ENCODE measurements at regions not wholly inside any gene's neighbourhood (a gene's known extent, or its start where the extent isn't known, plus 50 kb on each side); places are given as distances from the start of the nearest gene placed in this dataset.
"Not testable (repeated sequence)": the region's sequence is repeated elsewhere in the genome, so short reads cannot be mapped to it uniquely, and the experiment has no call there.

- no peak for DNase-seq
Measured at GRCh38 chr2:183825710-183826109, 701.5 kb downstream of the NUP35 start.

- no peak for DNase-seq
Measured at GRCh38 chr2:183829931-183830330, 705.7 kb downstream of the NUP35 start.

GRCh38 chr2:183837157-183837556 is 712.9 kb downstream of the NUP35 start:
- no peak for DNase-seq

GRCh38 chr2:183838295-183838694 is 714.1 kb downstream of the NUP35 start:
- no peak for DNase-seq

- no peak for DNase-seq
Measured at GRCh38 chr2:183840061-183840584, 715.9 kb downstream of the NUP35 start.

- DNase-seq: not testable (repeated sequence)
Measured at GRCh38 chr2:183849826-183850225, 725.6 kb downstream of the NUP35 start.

- DNase-seq: no peak
Measured at GRCh38 chr2:183859129-183859528, 734.9 kb downstream of the NUP35 start.

GRCh38 chr2:183866666-183867065 is 731.7 kb upstream of the ZNF804A start:
- no peak for DNase-seq

- DNase-seq: no peak
Measured at GRCh38 chr2:183867206-183867605, 731.1 kb upstream of the ZNF804A start.

- DNase-seq: peak; percentile 23
Measured at GRCh38 chr2:183868153-183868552, 730.2 kb upstream of the ZNF804A start.

- DNase-seq: no peak
Measured at GRCh38 chr2:183868707-183869106, 729.6 kb upstream of the ZNF804A start.

GRCh38 chr2:183872131-183872530 is 726.2 kb upstream of the ZNF804A start:
- DNase-seq: no peak

- DNase-seq: no peak
Measured at GRCh38 chr2:183881978-183882377, 716.4 kb upstream of the ZNF804A start.

GRCh38 chr2:183892315-183892941 is 705.9 kb upstream of the ZNF804A start:
- DNase-seq: no peak

- no peak for DNase-seq
Measured at GRCh38 chr2:183898641-183899040, 699.7 kb upstream of the ZNF804A start.

GRCh38 chr2:183901931-183902330 is 696.4 kb upstream of the ZNF804A start:
- DNase-seq: no peak

- DNase-seq: no peak
Measured at GRCh38 chr2:183903026-183903425, 695.3 kb upstream of the ZNF804A start.

- DNase-seq: not testable (repeated sequence)
Measured at GRCh38 chr2:183916041-183916440, 682.3 kb upstream of the ZNF804A start.

GRCh38 chr2:183919167-183919566 is 679.2 kb upstream of the ZNF804A start:
- DNase-seq: no peak

GRCh38 chr2:183919926-183920325 is 678.4 kb upstream of the ZNF804A start:
- DNase-seq: no peak

GRCh38 chr2:183925281-183925680 is 673.0 kb upstream of the ZNF804A start:
- DNase-seq: no peak

GRCh38 chr2:183926433-183926832 is 671.9 kb upstream of the ZNF804A start:
- no peak for DNase-seq

- no peak for DNase-seq
Measured at GRCh38 chr2:183927406-183928325, 670.7 kb upstream of the ZNF804A start.

- DNase-seq: peak; percentile 34
Measured at GRCh38 chr2:183935005-183935404, 663.3 kb upstream of the ZNF804A start.
